Gastroesophageal sphincter (tissue), 4 donors: ENCODE measurements at regions not wholly inside any gene's neighbourhood (a gene's known extent, or its start where the extent isn't known, plus 50 kb on each side); places are given as distances from the start of the nearest gene placed in this dataset.
"Not testable (repeated sequence)": the region's sequence is repeated elsewhere in the genome, so short reads cannot be mapped to it uniquely, and the experiment has no call there.

ENCODE experiments used
- ATAC-seq: fragments of 150-250 bp; one replicate; pipeline ENCODE4 v1.9.1; 2016; ENCODE audit warnings: mild to moderate bottlenecking, moderate library complexity
- H3K27ac ChIP-seq, 4 donors: fragments of 200-600 bp; sonication (generic) in 3 of 4; 1 replicate in 3 of 4; 2 replicates in 1 of 4; pipeline ENCODE4 v1.5.1; 2016 to 2019
- H3K27me3 ChIP-seq: fragments of 200-600 bp; sonication (generic); one replicate; pipeline ENCODE4 v1.5.1; 2019
- H3K36me3 ChIP-seq, 2 donors: fragments of 200-600 bp; sonication (generic); one replicate each; pipeline ENCODE4 v1.5.1; 2019; ENCODE audit warnings: control low read depth in 1 of 2
- H3K4me1 ChIP-seq, 3 donors: fragments of 200-600 bp; sonication (generic); 1 replicate in 2 of 3; 2 replicates in 1 of 3; pipeline ENCODE4 v1.5.1; 2016 to 2019; ENCODE audit warnings: control low read depth in 2 of 3
- H3K4me3 ChIP-seq, 2 donors: fragments of 200-600 bp; sonication (generic); one replicate each; pipeline ENCODE4 v1.5.1; 2019; ENCODE audit warnings: mild to moderate bottlenecking in 1 of 2, moderate library complexity in 1 of 2
- H3K9me3 ChIP-seq, 3 donors: fragments of 200-600 bp; sonication (generic); one replicate each; pipeline ENCODE4 v1.5.1; 2017 to 2019; ENCODE audit warnings: control low read depth in 2 of 3
- CTCF ChIP-seq, 4 experiments: fragments of 200-600 bp in 2 of 4; fragments of 450-650 bp in 2 of 4; sonication (generic) in 1 of 4; IDR thresholded peaks; one replicate each; pipeline ENCODE4 v1.5.1; 2017 to 2019; ENCODE audit warnings: antibody characterized with exemption in 4 of 4, mild to moderate bottlenecking in 2 of 4, moderate library complexity in 2 of 4
- EP300 ChIP-seq: sonication (generic); formaldehyde crosslinking; IDR thresholded peaks from one replicate; pipeline ENCODE4 v1.6.1; 2017; ENCODE audit warnings: antibody characterized with exemption, mild to moderate bottlenecking
- POLR2A ChIP-seq, 2 donors: fragments of 450-650 bp; IDR thresholded peaks; one replicate each; pipeline ENCODE4 v1.6.1; 2017; ENCODE audit warnings: antibody characterized with exemption in 2 of 2, mild to moderate bottlenecking in 2 of 2, moderate library complexity in 1 of 2
- POLR2AphosphoS5 ChIP-seq: sonication (generic); formaldehyde crosslinking; IDR thresholded peaks from one replicate; pipeline ENCODE4 v1.6.1; 2017; ENCODE audit warnings: antibody characterized with exemption
- WGBS, 2 donors: methylation state at CpG; one replicate each; pipeline ENCODE4 v1.1.5; 2018; ENCODE audit warnings: low coverage in 1 of 2; 5-methylcytosine and 5-hydroxymethylcytosine counted together

GRCh38 chr3:5994651-5995050 is 807.1 kb downstream of the EDEM1 start:
- no peaks in the 10 kb centered on the region for H3K4me1 ChIP-seq
- no peaks in the 10 kb centered on the region for H3K9me3 ChIP-seq
- no peaks in the 10 kb centered on the region for H3K36me3 ChIP-seq
- no peak for ATAC-seq
- no peaks in the 10 kb centered on the region for H3K27me3 ChIP-seq
- TF ChIP-seq EP300 (no peak), POLR2A (IDR thresholded peaks at IDR 0.05) (no peak), POLR2AphosphoS5 (no peak), CTCF (IDR thresholded peaks at IDR 0.05) (no peak)
- no peak overlapping the region for H3K27ac ChIP-seq
- WGBS, 2 donors = 88 to 100% methylated on average over 1 of the region's 1 CpG
- no peak overlapping the region for H3K4me3 ChIP-seq

- no peak overlapping the region for H3K27ac ChIP-seq
- no peaks in the 10 kb centered on the region for H3K4me1 ChIP-seq
- no peak for TF ChIP-seq POLR2A (IDR thresholded peaks at IDR 0.05)
- TF ChIP-seq CTCF (IDR thresholded peaks at IDR 0.05) = no peak
- TF ChIP-seq POLR2AphosphoS5 = no peak
- no peak for TF ChIP-seq EP300
- H3K9me3 ChIP-seq = peaks cover 0 to 9% (median 0%) of the 10 kb centered on the region in 3 donors
- H3K27me3 ChIP-seq = no peaks in the 10 kb centered on the region
- H3K4me3 ChIP-seq = no peak overlapping the region
- no peaks in the 10 kb centered on the region for H3K36me3 ChIP-seq
- ATAC-seq = no peak
- 73% methylated on average over 2 of the region's 2 CpGs; no CpG with 5 or more reads in 1 of the 2 donors for WGBS, 2 donors
Observed at GRCh38 chr3:6018456-6018855, 830.9 kb downstream of the EDEM1 start.

GRCh38 chr3:6022621-6023020 is 835.1 kb downstream of the EDEM1 start:
- ATAC-seq = no peak
- H3K4me3 ChIP-seq = no peak overlapping the region
- no peaks in the 10 kb centered on the region for H3K4me1 ChIP-seq
- TF ChIP-seq POLR2A (IDR thresholded peaks at IDR 0.05) (no peak), POLR2AphosphoS5 (no peak), CTCF (IDR thresholded peaks at IDR 0.05) (no peak), EP300 (no peak)
- no peak overlapping the region for H3K27ac ChIP-seq
- no peaks in the 10 kb centered on the region for H3K27me3 ChIP-seq
- H3K36me3 ChIP-seq = no peaks in the 10 kb centered on the region
- peaks cover 0 to 7% (median 0%) of the 10 kb centered on the region in 3 donors for H3K9me3 ChIP-seq

GRCh38 chr3:6025032-6025431 is 835.9 kb upstream of the GRM7 start:
- WGBS, 2 donors = 67 to 89% methylated on average over 1 of the region's 1 CpG
- Histone ChIP-seq H3K9me3 (peaks cover 0 to 7% (median 0%) of the 10 kb centered on the region in 3 donors), H3K27me3 (no peaks in the 10 kb centered on the region), H3K36me3 (no peaks in the 10 kb centered on the region), H3K4me3 (no peak overlapping the region), H3K4me1 (no peaks in the 10 kb centered on the region), H3K27ac (no peak overlapping the region)
- TF ChIP-seq POLR2AphosphoS5 = no peak
- no peak for TF ChIP-seq EP300
- TF ChIP-seq POLR2A (IDR thresholded peaks at IDR 0.05) = no peak
- TF ChIP-seq CTCF (IDR thresholded peaks at IDR 0.05) = no peak
- ATAC-seq = no peak

GRCh38 chr3:6030648-6031047 is 830.3 kb upstream of the GRM7 start:
- not testable (repeated sequence) for ATAC-seq, H3K4me3 ChIP-seq, H3K4me1 ChIP-seq, H3K27ac ChIP-seq, H3K36me3 ChIP-seq, H3K27me3 ChIP-seq
- 63 to 65% methylated on average over 3 to 4 of the region's 4 CpGs for WGBS, 2 donors
- peaks cover 0 to 24% (median 0%) of the 10 kb centered on the region in 3 donors for H3K9me3 ChIP-seq
